ENCODE measurements at regions not wholly inside any gene's neighbourhood (a gene's known extent, or its start where the extent isn't known, plus 50 kb on each side); places are given as distances from the start of the nearest gene placed in this dataset.

GRCh38 chr13:70844391-70845108, 736.3 kb upstream of the KLHL1 start:
- no peaks in the 10 kb centered on the region for H3K4me1 ChIP-seq (ENCODE audit: control insufficient read depth, extremely low read depth, insufficient read depth, low read length)
- DNase-seq (ENCODE audit: low read depth, low spot score), result no peak
- no peaks in the 10 kb centered on the region for H4K20me1 ChIP-seq (ENCODE audit: control insufficient read depth, extremely low read depth, insufficient read depth, low read length)
- H3K27me3 ChIP-seq (ENCODE audit: control insufficient read depth, extremely low read depth, insufficient read depth, low read length), result no peaks in the 10 kb centered on the region
- H3K9me1 ChIP-seq (ENCODE audit: control insufficient read depth, extremely low read depth, insufficient read depth, low read length), result no peaks in the 10 kb centered on the region
- TF ChIP-seq EZH2 (IDR thresholded peaks at IDR 0.05; ENCODE audit: low read length), result no peak
- no peak for TF ChIP-seq CTCF (optimal IDR thresholded peaks at IDR 0.05 in 1 of 3, IDR thresholded peaks at IDR 0.05 in 1 of 3, conservative IDR thresholded peaks at IDR 0.05 in 1 of 3; ENCODE audit: extremely low read depth in 1 of 3, insufficient read depth in 2 of 3, low read length in 3 of 3)
- no peaks in the 10 kb centered on the region for H3K36me3 ChIP-seq (ENCODE audit: control insufficient read depth in 2 of 2, extremely low read depth in 1 of 2, insufficient read depth in 2 of 2, low read length in 2 of 2)
- no peak overlapping the region for H3K4me2 ChIP-seq (ENCODE audit: control insufficient read depth, extremely low read depth, insufficient read depth, low read depth, low read length)
- FAIRE-seq, result no peak
- no peak overlapping the region for H3K27ac ChIP-seq (ENCODE audit: control insufficient read depth, insufficient read depth, low read length)
- H3K79me2 ChIP-seq (ENCODE audit: control insufficient read depth, insufficient read depth, low read length), result no peaks in the 10 kb centered on the region
- dilution Hi-C loops (cut with MboI; ENCODE audit: extremely low pct_ligation_motif_present, low sequenced_read_pairs), result no loop called here
- H3K4me3 ChIP-seq (ENCODE audit: control insufficient read depth in 2 of 3, extremely low read depth in 1 of 3, insufficient read depth in 2 of 3, low read depth in 1 of 3, low read length in 3 of 3), result no peak overlapping the region
- no peak overlapping the region for H2AFZ ChIP-seq (ENCODE audit: control insufficient read depth, low read length)
- peaks cover 8% of the 10 kb centered on the region for H3K9me3 ChIP-seq (ENCODE audit: control insufficient read depth, low read depth, low read length)
- no peak overlapping the region for H3K9ac ChIP-seq (ENCODE audit: control insufficient read depth, extremely low read depth, insufficient read depth, low read length)

DNA sequence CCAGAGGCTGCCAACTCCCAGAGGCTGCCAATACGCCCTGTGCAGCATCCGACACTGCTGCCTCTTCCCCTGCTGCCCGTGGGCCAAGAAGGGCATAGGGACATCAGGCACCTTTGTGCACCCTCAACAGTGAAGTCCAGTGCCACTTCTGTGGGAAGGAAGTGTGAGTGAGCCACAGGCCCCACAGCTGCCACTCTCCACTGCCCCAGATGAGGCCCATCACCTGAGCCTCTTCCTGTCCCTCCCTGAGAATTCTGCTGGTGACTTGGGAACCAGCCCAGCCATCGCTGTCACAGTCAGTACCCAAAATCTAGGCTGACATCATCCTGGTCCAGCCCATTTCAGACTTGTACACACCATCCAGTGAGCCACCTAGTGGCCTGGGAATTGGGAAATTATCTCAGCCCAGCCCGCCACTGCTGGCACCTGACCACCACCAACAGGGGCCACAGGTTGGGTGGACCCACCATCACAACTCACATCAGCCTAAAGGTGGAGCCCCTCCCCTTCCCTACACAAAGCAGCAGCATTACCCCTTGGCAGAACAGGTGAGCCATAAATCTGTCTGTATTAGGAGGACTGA, 733.9 kb upstream of the KLHL1 start:
- Histone ChIP-seq H3K4me1 (ENCODE audit: control insufficient read depth, extremely low read depth, insufficient read depth, low read length) (no peaks in the 10 kb centered on the region), H2AFZ (ENCODE audit: control insufficient read depth, low read length) (no peak overlapping the region), H4K20me1 (ENCODE audit: control insufficient read depth, extremely low read depth, insufficient read depth, low read length) (no peaks in the 10 kb centered on the region), H3K9me1 (ENCODE audit: control insufficient read depth, extremely low read depth, insufficient read depth, low read length) (no peaks in the 10 kb centered on the region), H3K9ac (ENCODE audit: control insufficient read depth, extremely low read depth, insufficient read depth, low read length) (no peak overlapping the region), H3K79me2 (ENCODE audit: control insufficient read depth, insufficient read depth, low read length) (no peaks in the 10 kb centered on the region), H3K9me3 (ENCODE audit: control insufficient read depth, low read depth, low read length) (peaks cover 8% of the 10 kb centered on the region), H3K4me3 (ENCODE audit: control insufficient read depth in 2 of 3, extremely low read depth in 1 of 3, insufficient read depth in 2 of 3, low read depth in 1 of 3, low read length in 3 of 3) (no peak overlapping the region), H3K36me3 (ENCODE audit: control insufficient read depth in 2 of 2, extremely low read depth in 1 of 2, insufficient read depth in 2 of 2, low read length in 2 of 2) (no peaks in the 10 kb centered on the region), H3K4me2 (ENCODE audit: control insufficient read depth, extremely low read depth, insufficient read depth, low read depth, low read length) (no peak overlapping the region), H3K27ac (ENCODE audit: control insufficient read depth, insufficient read depth, low read length) (no peak overlapping the region), H3K27me3 (ENCODE audit: control insufficient read depth, extremely low read depth, insufficient read depth, low read length) (no peaks in the 10 kb centered on the region)
- DNase-seq (ENCODE audit: low read depth, low spot score) (no peak), FAIRE-seq (no peak)
- dilution Hi-C loops (cut with MboI; ENCODE audit: extremely low pct_ligation_motif_present, low sequenced_read_pairs), result no loop called here
- TF ChIP-seq CTCF (optimal IDR thresholded peaks at IDR 0.05 in 1 of 3, IDR thresholded peaks at IDR 0.05 in 1 of 3, conservative IDR thresholded peaks at IDR 0.05 in 1 of 3; ENCODE audit: extremely low read depth in 1 of 3, insufficient read depth in 2 of 3, low read length in 3 of 3) (no peak), EZH2 (IDR thresholded peaks at IDR 0.05; ENCODE audit: low read length) (no peak)
